H9 (cell line): ENCODE measurements at regions not wholly inside any gene's neighbourhood (a gene's known extent, or its start where the extent isn't known, plus 50 kb on each side); places are given as distances from the start of the nearest gene placed in this dataset.

Source experiments
- DNase-seq: peaks from one replicate; pipeline ENCODE4 v3.0.0-alpha.2; 2017
- H2AFZ ChIP-seq: one replicate; pipeline ENCODE4 v1.6.1; 2013; ENCODE audit warnings: mild to moderate bottlenecking, low read length, control low read depth, moderate library complexity
- H2AK5ac ChIP-seq: 2 replicates; pipeline ENCODE4 v1.6.1; 2013; ENCODE audit warnings: low read length, control low read depth, mixed read lengths; ENCODE audit not compliant: insufficient read length
- H2BK120ac ChIP-seq: one replicate; pipeline ENCODE4 v1.6.1; 2013; ENCODE audit warnings: low read depth, mild to moderate bottlenecking, low read length, control low read depth, inconsistent platforms; ENCODE audit not compliant: poor library complexity, severe bottlenecking
- H2BK12ac ChIP-seq: 2 replicates; pipeline ENCODE4 v1.6.1; 2013; ENCODE audit warnings: low read length, control low read depth, mixed read lengths, low read depth; ENCODE audit not compliant: insufficient read length
- H2BK15ac ChIP-seq: 2 replicates; pipeline ENCODE4 v1.6.1; 2013; ENCODE audit warnings: low read depth, low read length, control low read depth
- H2BK20ac ChIP-seq: one replicate; pipeline ENCODE4 v1.6.1; 2013; ENCODE audit warnings: low read depth, mild to moderate bottlenecking, low read length, control low read depth, inconsistent platforms; ENCODE audit not compliant: poor library complexity, severe bottlenecking
- H2BK5ac ChIP-seq: 2 replicates; pipeline ENCODE4 v1.6.1; 2013; ENCODE audit warnings: low read length, control low read depth, mixed read lengths; ENCODE audit not compliant: insufficient read length
- H3K14ac ChIP-seq: 2 replicates; pipeline ENCODE4 v1.6.1; 2013; ENCODE audit warnings: low read length, control low read depth; ENCODE audit not compliant: insufficient read depth
- H3K18ac ChIP-seq: 2 replicates; pipeline ENCODE4 v1.6.1; 2013; ENCODE audit warnings: low read depth, mild to moderate bottlenecking, mixed read lengths, low read length, control low read depth; ENCODE audit not compliant: insufficient read length
- H3K23ac ChIP-seq: 2 replicates; pipeline ENCODE4 v1.6.1; 2013; ENCODE audit warnings: low read length, control low read depth, mixed read lengths, low read depth; ENCODE audit not compliant: insufficient read length
- H3K23me2 ChIP-seq: 2 replicates; pipeline ENCODE4 v1.6.1; 2013; ENCODE audit warnings: low read depth, mild to moderate bottlenecking, mixed read lengths, low read length, control low read depth; ENCODE audit not compliant: insufficient read length, poor library complexity, severe bottlenecking
- H3K27ac ChIP-seq: 2 replicates; pipeline ENCODE4 v1.5.1; 2013; ENCODE audit warnings: low read length, control low read depth, mixed read lengths, low read depth; ENCODE audit not compliant: insufficient read length
- H3K27me3 ChIP-seq: 2 replicates; pipeline ENCODE4 v1.6.1; 2013; ENCODE audit warnings: low read length, control low read depth, inconsistent platforms; ENCODE audit not compliant: insufficient read depth
- H3K4ac ChIP-seq: 2 replicates; pipeline ENCODE4 v1.6.1; 2013; ENCODE audit warnings: low read depth, mild to moderate bottlenecking, control low read depth, inconsistent platforms, low read length, moderate library complexity
- H3K4me1 ChIP-seq: 2 replicates; pipeline ENCODE4 v1.6.1; 2013; ENCODE audit warnings: low read length, control low read depth, inconsistent platforms; ENCODE audit not compliant: insufficient read depth
- H3K4me2 ChIP-seq: 2 replicates; pipeline ENCODE4 v1.6.1; 2013; ENCODE audit warnings: low read length, control low read depth, mixed read lengths; ENCODE audit not compliant: insufficient read length, insufficient read depth
- H3K56ac ChIP-seq: 2 replicates; pipeline ENCODE4 v1.6.1; 2013; ENCODE audit warnings: low read depth, mild to moderate bottlenecking, mixed read lengths, low read length, control low read depth; ENCODE audit not compliant: insufficient read length
- H3K79me1 ChIP-seq: 2 replicates; pipeline ENCODE4 v1.6.1; 2013; ENCODE audit warnings: low read depth, mild to moderate bottlenecking, moderate library complexity, low read length, control low read depth, inconsistent platforms; ENCODE audit not compliant: insufficient read depth, poor library complexity, severe bottlenecking
- H3K79me2 ChIP-seq: 2 replicates; pipeline ENCODE4 v1.6.1; 2013; ENCODE audit warnings: low read length, control low read depth, inconsistent platforms; ENCODE audit not compliant: insufficient read depth
- H3K9ac ChIP-seq: 2 replicates; pipeline ENCODE4 v1.6.1; 2013; ENCODE audit warnings: low read length, control low read depth, mixed read lengths; ENCODE audit not compliant: insufficient read length; ENCODE audit errors: extremely low read depth
- H3K9me3 ChIP-seq: one replicate; pipeline ENCODE4 v1.6.1; 2013; ENCODE audit warnings: low read depth, low read length, inconsistent platforms; ENCODE audit not compliant: control insufficient read depth
- H3T11ph ChIP-seq: one replicate; pipeline ENCODE4 v1.6.1; 2013; ENCODE audit warnings: mild to moderate bottlenecking, low read length, control low read depth, inconsistent platforms
- H4K20me1 ChIP-seq: one replicate; pipeline ENCODE4 v1.6.1; 2013; ENCODE audit not compliant: control insufficient read depth, insufficient read length, insufficient read depth
- H4K5ac ChIP-seq: 2 replicates; pipeline ENCODE4 v1.6.1; 2013; ENCODE audit warnings: low read depth, mild to moderate bottlenecking, mixed read lengths, low read length, control low read depth; ENCODE audit not compliant: insufficient read length
- H4K8ac ChIP-seq: replicated peaks from 2 replicates; pipeline ENCODE4 v1.6.1; 2013; ENCODE audit warnings: low read length, control low read depth, mixed read lengths, low read depth; ENCODE audit not compliant: insufficient read length
- H4K91ac ChIP-seq: 2 replicates; pipeline ENCODE4 v1.6.1; 2013; ENCODE audit warnings: low read depth, mild to moderate bottlenecking, moderate library complexity, mixed read lengths, low read length, control low read depth; ENCODE audit not compliant: insufficient read length
- H3K27ac Mint-ChIP-seq, 3 experiments: 2 replicates in 2 of 3; 3 replicates in 1 of 3; pipeline ENCODE4 v1.8.0; 2020 to 2021; ENCODE audit warnings: mixed read lengths in 3 of 3, mild to moderate bottlenecking in 1 of 3, moderate library complexity in 1 of 3
- H3K27me3 Mint-ChIP-seq: 2 replicates; pipeline ENCODE4 v1.8.0; 2021; ENCODE audit warnings: low read depth, mild to moderate bottlenecking, moderate library complexity, mixed read lengths
- H3K36me3 Mint-ChIP-seq, 3 experiments: 2 replicates in 2 of 3; 3 replicates in 1 of 3; pipeline ENCODE4 v1.8.0; 2020 to 2021; ENCODE audit warnings: low read depth in 3 of 3, mixed read lengths in 3 of 3; ENCODE audit not compliant: insufficient read depth in 1 of 3
- H3K4me1 Mint-ChIP-seq, 2 experiments: 2 replicates each; pipeline ENCODE4 v1.8.0; 2020; ENCODE audit warnings: mixed read lengths in 2 of 2
- H3K4me3 Mint-ChIP-seq, 2 experiments: 2 replicates in 1 of 2; 3 replicates in 1 of 2; pipeline ENCODE4 v1.8.0; 2020 to 2021; ENCODE audit warnings: mild to moderate bottlenecking in 2 of 2, mixed read lengths in 2 of 2, moderate library complexity in 1 of 2
- H3K9me3 Mint-ChIP-seq, 2 experiments: 2 replicates in 1 of 2; 3 replicates in 1 of 2; pipeline ENCODE4 v1.8.0; 2020; ENCODE audit warnings: mild to moderate bottlenecking in 2 of 2, mixed read lengths in 2 of 2, moderate library complexity in 1 of 2
- WGBS: extraction: QIAGEN DNeasy Blood & Tissue Kit; methylation state at CpG from one replicate; pipeline ENCODE4 v1.1.7; 2013; ENCODE audit warnings: missing lambda C conversion rate, low lambda C conversion rate, mixed read lengths; ENCODE audit not compliant: insufficient read length; ENCODE audit errors: extremely low coverage; 5-methylcytosine and 5-hydroxymethylcytosine counted together
- TF ChIP-seq, protein P1 (sequence below): fragments of 200-600 bp; sonication (generic); conservative IDR thresholded peaks from 3 replicates; pipeline ENCODE4 v1.8.0; 2021; ENCODE audit warnings: antibody characterized with exemption, mild to moderate bottlenecking

DNA sequence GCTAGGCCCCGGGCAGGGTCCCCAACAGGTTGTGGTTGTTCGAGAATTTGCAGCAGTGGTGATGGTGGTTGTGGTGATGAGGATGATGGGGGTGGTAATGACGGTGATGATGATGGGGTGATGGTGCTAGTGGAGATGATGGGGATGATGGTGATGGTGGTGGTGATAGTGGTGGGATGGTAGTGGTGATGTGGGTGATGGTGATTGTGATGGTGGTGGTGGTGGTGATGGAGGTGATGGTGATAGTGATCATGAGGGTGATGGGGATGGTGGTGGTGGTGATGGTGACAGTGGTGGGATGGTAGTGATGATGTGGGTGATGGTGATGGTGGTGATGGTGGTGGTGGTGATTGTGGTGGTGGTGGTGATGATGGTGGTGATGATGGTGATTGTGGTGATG, 343.3 kb downstream of the SEC14L1 start:
- Histone ChIP-seq H4K91ac (no peak overlapping the region), H2BK12ac (no peak overlapping the region), H4K20me1 (no peaks in the 10 kb centered on the region), H2AFZ (no peak overlapping the region), H3K9ac (no peak overlapping the region), H3K18ac (no peak overlapping the region), H3K27ac (no peak overlapping the region), H3K23me2 (no peaks in the 10 kb centered on the region), H3K79me1 (peaks cover 4% of the 10 kb centered on the region), H2BK20ac (no peak overlapping the region), H2BK120ac (no peak overlapping the region), H3K9me3 (no peaks in the 10 kb centered on the region), H3K56ac (no peak overlapping the region), H3K4me2 (no peak overlapping the region), H3K27me3 (no peaks in the 10 kb centered on the region), H4K5ac (no peak overlapping the region), H3K79me2 (peaks cover 16% of the 10 kb centered on the region; the same call in 1 of the 2 replicates), H2AK5ac (no peak overlapping the region), H3K14ac (no peak overlapping the region), H2BK5ac (no peak overlapping the region), H3K4ac (no peak overlapping the region), H2BK15ac (no peak overlapping the region), H4K8ac (no peak overlapping the region), H3T11ph (no peak overlapping the region), H3K23ac (no peak overlapping the region), H3K4me1 (peaks cover 2% of the 10 kb centered on the region; the same call in 1 of the 2 replicates)
- H3K36me3 Mint-ChIP-seq = peaks cover 23 to 31% (median 29%) of the 10 kb centered on the region in 3 experiments; a peak in 6 of 7 replicates
- TF ChIP-seq, protein P1, sequence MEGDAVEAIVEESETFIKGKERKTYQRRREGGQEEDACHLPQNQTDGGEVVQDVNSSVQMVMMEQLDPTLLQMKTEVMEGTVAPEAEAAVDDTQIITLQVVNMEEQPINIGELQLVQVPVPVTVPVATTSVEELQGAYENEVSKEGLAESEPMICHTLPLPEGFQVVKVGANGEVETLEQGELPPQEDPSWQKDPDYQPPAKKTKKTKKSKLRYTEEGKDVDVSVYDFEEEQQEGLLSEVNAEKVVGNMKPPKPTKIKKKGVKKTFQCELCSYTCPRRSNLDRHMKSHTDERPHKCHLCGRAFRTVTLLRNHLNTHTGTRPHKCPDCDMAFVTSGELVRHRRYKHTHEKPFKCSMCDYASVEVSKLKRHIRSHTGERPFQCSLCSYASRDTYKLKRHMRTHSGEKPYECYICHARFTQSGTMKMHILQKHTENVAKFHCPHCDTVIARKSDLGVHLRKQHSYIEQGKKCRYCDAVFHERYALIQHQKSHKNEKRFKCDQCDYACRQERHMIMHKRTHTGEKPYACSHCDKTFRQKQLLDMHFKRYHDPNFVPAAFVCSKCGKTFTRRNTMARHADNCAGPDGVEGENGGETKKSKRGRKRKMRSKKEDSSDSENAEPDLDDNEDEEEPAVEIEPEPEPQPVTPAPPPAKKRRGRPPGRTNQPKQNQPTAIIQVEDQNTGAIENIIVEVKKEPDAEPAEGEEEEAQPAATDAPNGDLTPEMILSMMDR = no peak
- no peak for DNase-seq
- no peak overlapping the region for H3K27ac Mint-ChIP-seq
- peaks cover 12 to 15% of the 10 kb centered on the region in 2 experiments for H3K4me1 Mint-ChIP-seq
- H3K4me3 Mint-ChIP-seq = no peak overlapping the region
- H3K9me3 Mint-ChIP-seq = no peaks in the 10 kb centered on the region
- H3K27me3 Mint-ChIP-seq = no peaks in the 10 kb centered on the region
- WGBS = 100% methylated on average over 1 of the region's 3 CpGs
